Activated CD8-positive, alpha-beta T cell treated with anti-CD3 and anti-CD28 coated beads for 36 hours (primary cell): ENCODE measurements at regions not wholly inside any gene's neighbourhood (a gene's known extent, or its start where the extent isn't known, plus 50 kb on each side); places are given as distances from the start of the nearest gene placed in this dataset.
"Not testable (repeated sequence)": the region's sequence is repeated elsewhere in the genome, so short reads cannot be mapped to it uniquely, and the experiment has no call there.

Experiments used
- ATAC-seq: fragments of 200-7000 bp; cut with Tn5 transposase; one replicate; pipeline ENCODE4 v1.10.0; 2021; ENCODE audit warnings: mild to moderate bottlenecking, moderate library complexity
- CTCF ChIA-PET: fragments of 350-600 bp; sonication (Branson Sonifier 250); formaldehyde crosslinking; loops from one replicate; lab custom pipeline; 2021; ENCODE audit warnings: antibody characterized with exemption; lab: Charles Lee
- POLR2A ChIA-PET: fragments of 350-600 bp; sonication (Branson Sonifier 250); formaldehyde crosslinking; loops from one replicate; lab custom pipeline; 2021; ENCODE audit warnings: antibody characterized with exemption; lab: Charles Lee
- DNase-seq: peaks from one replicate; pipeline ENCODE4 v3.0.0-alpha.2; 2020
- H3K27ac Mint-ChIP-seq: one replicate; pipeline ENCODE4 v1.8.0; 2021; ENCODE audit warnings: mild to moderate bottlenecking, mixed read lengths
- H3K27me3 Mint-ChIP-seq: one replicate; pipeline ENCODE4 v1.8.0; 2021; ENCODE audit warnings: mixed read lengths
- H3K36me3 Mint-ChIP-seq: one replicate; pipeline ENCODE4 v1.8.0; 2021; ENCODE audit warnings: low read depth, mixed read lengths
- H3K4me1 Mint-ChIP-seq: one replicate; pipeline ENCODE4 v1.8.0; 2021; ENCODE audit warnings: low read depth, mixed read lengths
- H3K4me3 Mint-ChIP-seq: one replicate; pipeline ENCODE4 v1.8.0; 2021; ENCODE audit warnings: mild to moderate bottlenecking, moderate library complexity, mixed read lengths
- H3K9me3 Mint-ChIP-seq: one replicate; pipeline ENCODE4 v1.8.0; 2021; ENCODE audit warnings: mixed read lengths
- intact Hi-C: fragments of 100-400 bp; cut with micrococcal nuclease; formaldehyde crosslinking; loops from one replicate; pipeline ENCODE4 v1.10.0; 2022
- TF ChIP-seq, protein P1 (sequence below): fragments of 200-600 bp; IDR thresholded peaks from one replicate; pipeline ENCODE4 v1.8.0; 2022; ENCODE audit warnings: antibody characterized with exemption, mild to moderate bottlenecking

DNA sequence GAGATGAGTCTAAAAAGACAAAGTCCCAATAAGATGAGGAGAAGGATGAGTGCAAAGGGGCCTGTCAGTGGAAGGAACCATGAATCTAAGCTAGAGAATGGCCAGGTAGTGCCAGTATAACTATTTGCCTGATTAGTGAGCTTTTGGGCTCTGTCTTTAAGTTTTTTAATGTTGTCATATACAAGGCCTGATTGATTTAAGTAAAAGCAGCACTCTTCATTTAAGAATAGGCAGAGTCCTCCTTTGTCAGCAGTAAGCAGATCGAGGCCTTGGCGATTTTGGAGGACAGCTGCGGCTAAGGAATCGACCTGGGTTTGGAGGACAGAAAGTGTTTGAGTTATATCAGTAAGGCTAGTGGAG is 753.4 kb upstream of the ADGRB3 start:
- ChIA-PET CTCF (no interaction called here), POLR2A (no interaction called here)
- Mint-ChIP-seq H3K4me3 (no peak overlapping the region), H3K36me3 (no peaks in the 10 kb centered on the region), H3K9me3 (no peaks in the 10 kb centered on the region), H3K27me3 (no peaks in the 10 kb centered on the region), H3K27ac (no peak overlapping the region), H3K4me1 (no peaks in the 10 kb centered on the region)
- ATAC-seq, result no peak
- TF ChIP-seq, protein P1, sequence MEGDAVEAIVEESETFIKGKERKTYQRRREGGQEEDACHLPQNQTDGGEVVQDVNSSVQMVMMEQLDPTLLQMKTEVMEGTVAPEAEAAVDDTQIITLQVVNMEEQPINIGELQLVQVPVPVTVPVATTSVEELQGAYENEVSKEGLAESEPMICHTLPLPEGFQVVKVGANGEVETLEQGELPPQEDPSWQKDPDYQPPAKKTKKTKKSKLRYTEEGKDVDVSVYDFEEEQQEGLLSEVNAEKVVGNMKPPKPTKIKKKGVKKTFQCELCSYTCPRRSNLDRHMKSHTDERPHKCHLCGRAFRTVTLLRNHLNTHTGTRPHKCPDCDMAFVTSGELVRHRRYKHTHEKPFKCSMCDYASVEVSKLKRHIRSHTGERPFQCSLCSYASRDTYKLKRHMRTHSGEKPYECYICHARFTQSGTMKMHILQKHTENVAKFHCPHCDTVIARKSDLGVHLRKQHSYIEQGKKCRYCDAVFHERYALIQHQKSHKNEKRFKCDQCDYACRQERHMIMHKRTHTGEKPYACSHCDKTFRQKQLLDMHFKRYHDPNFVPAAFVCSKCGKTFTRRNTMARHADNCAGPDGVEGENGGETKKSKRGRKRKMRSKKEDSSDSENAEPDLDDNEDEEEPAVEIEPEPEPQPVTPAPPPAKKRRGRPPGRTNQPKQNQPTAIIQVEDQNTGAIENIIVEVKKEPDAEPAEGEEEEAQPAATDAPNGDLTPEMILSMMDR, result no peak
- DNase-seq, result no peak
- intact Hi-C loops, result no loop called here

GRCh38 chr6:67880939-67881705 is 754.0 kb upstream of the ADGRB3 start:
- ChIA-PET CTCF (no interaction called here), POLR2A (no interaction called here)
- no peaks in the 10 kb centered on the region for H3K4me1 Mint-ChIP-seq
- no peak for DNase-seq
- TF ChIP-seq, protein P1, result no peak
- no peaks in the 10 kb centered on the region for H3K9me3 Mint-ChIP-seq
- no peaks in the 10 kb centered on the region for H3K27me3 Mint-ChIP-seq
- no peak for ATAC-seq
- H3K27ac Mint-ChIP-seq, result no peak overlapping the region
- no peaks in the 10 kb centered on the region for H3K36me3 Mint-ChIP-seq
- H3K4me3 Mint-ChIP-seq, result no peak overlapping the region
- intact Hi-C loops, result no loop called here

DNA sequence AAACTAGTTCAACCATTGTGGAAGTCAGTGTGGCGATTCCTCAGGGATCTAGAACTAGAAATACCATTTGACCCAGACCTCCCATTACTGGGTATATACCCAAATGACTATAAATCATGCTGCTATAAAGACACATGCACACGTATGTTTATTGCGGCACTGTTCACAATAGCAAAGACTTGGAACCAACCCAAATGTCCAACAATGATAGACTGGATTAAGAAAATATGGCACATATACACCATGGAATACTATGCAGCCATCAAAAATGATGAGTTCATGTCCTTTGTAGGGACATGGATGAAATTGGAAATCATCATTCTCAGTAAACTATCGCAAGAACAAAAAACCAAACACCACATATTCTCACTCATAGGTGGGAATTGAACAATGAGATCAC is 754.7 kb upstream of the ADGRB3 start:
- H3K4me3 Mint-ChIP-seq, H3K27ac Mint-ChIP-seq, DNase-seq, intact Hi-C loops, H3K4me1 Mint-ChIP-seq, H3K27me3 Mint-ChIP-seq, POLR2A ChIA-PET, CTCF ChIA-PET, H3K36me3 Mint-ChIP-seq, H3K9me3 Mint-ChIP-seq, ATAC-seq: not testable (repeated sequence)

DNA sequence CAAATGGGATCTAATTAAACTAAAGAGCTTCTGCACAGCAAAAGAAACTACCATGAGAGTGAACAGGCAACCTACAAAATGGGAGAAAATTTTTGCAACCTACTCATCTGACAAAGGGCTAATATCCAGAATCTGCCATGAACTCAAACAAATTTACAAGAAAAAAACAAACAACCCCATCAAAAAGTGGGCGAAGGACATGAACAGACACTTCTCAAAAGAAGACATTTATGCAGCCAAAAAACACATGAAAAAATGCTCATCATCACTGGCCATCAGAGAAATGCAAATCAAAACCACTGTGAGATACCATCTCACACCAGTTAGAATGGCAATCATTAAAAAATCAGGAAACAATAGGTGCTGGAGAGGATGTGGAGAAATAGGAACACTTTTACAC is 755.2 kb upstream of the ADGRB3 start:
- CTCF ChIA-PET, H3K27ac Mint-ChIP-seq, H3K27me3 Mint-ChIP-seq, H3K4me3 Mint-ChIP-seq, POLR2A ChIA-PET, DNase-seq, H3K4me1 Mint-ChIP-seq, H3K36me3 Mint-ChIP-seq, H3K9me3 Mint-ChIP-seq, intact Hi-C loops, ATAC-seq: not testable (repeated sequence)

- DNase-seq, H3K9me3 Mint-ChIP-seq, H3K4me1 Mint-ChIP-seq, ATAC-seq, POLR2A ChIA-PET, H3K4me3 Mint-ChIP-seq, intact Hi-C loops, H3K36me3 Mint-ChIP-seq, CTCF ChIA-PET, H3K27ac Mint-ChIP-seq, H3K27me3 Mint-ChIP-seq: not testable (repeated sequence)
Observed at GRCh38 chr6:67879105-67879904, 755.8 kb upstream of the ADGRB3 start.

DNA sequence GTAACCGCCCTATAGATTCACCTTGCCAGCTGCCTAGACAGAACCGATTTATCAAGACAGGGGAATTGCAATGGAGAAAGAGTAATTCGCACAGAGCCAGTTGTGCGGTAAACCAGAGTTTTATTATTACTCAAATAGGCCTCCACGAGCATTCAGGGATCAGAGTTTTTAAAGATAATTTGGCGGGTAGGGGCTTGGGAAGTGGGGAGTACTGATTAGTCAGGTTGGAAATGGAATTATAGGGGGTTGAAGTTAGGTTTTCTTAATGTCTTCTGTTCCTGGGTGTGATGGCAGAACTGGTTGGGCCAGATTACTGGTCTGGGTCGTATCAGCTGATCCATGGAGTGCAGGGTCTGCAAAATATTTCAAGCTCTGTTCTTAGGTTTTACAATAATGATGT is 756.9 kb upstream of the ADGRB3 start:
- H3K9me3 Mint-ChIP-seq, H3K4me3 Mint-ChIP-seq, CTCF ChIA-PET, H3K36me3 Mint-ChIP-seq, H3K27me3 Mint-ChIP-seq, ATAC-seq, DNase-seq, POLR2A ChIA-PET, H3K27ac Mint-ChIP-seq, H3K4me1 Mint-ChIP-seq, intact Hi-C loops: not testable (repeated sequence)

- intact Hi-C loops, result no loop called here
- ATAC-seq, result no peak
- no peaks in the 10 kb centered on the region for H3K9me3 Mint-ChIP-seq
- TF ChIP-seq, protein P1, result no peak
- ChIA-PET POLR2A (no interaction called here), CTCF (no interaction called here)
- no peaks in the 10 kb centered on the region for H3K27me3 Mint-ChIP-seq
- no peak overlapping the region for H3K27ac Mint-ChIP-seq
- H3K4me3 Mint-ChIP-seq, result no peak overlapping the region
- no peaks in the 10 kb centered on the region for H3K4me1 Mint-ChIP-seq
- no peak for DNase-seq
- no peaks in the 10 kb centered on the region for H3K36me3 Mint-ChIP-seq
Observed at GRCh38 chr6:67877288-67877687, 757.8 kb upstream of the ADGRB3 start.
